Colon (tissue), 2 donors: ENCODE measurements at regions not wholly inside any gene's neighbourhood (a gene's known extent, or its start where the extent isn't known, plus 50 kb on each side); places are given as distances from the start of the nearest gene placed in this dataset.

Source experiments
- FAIRE-seq: peaks from 2 replicates; lab custom pipeline; 2012; peaks lifted over from hg19 to GRCh38; lab: Jason Lieb, UNC
- donor health status: control.
- donor health status: control.

DNA sequence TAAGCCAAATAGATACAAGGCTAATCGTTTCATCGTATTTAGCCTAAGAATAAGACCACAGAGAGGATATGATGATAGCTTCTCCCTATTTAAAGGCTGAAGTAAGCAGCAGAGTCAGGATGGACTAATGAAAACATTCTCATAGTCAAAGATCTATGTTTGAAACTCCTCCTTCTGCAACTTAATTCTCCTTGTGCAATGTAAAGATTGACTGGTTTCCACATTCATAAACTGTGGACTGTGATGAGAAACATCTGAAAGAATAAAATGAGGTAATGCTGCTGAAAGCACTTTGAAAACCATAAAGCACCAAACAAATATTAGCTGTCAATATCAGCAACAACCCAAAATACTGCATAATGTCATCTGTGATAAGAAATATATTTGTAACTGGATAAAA, 361.9 kb downstream of the CSNK1G3 start:
- FAIRE-seq, result no peak

DNA sequence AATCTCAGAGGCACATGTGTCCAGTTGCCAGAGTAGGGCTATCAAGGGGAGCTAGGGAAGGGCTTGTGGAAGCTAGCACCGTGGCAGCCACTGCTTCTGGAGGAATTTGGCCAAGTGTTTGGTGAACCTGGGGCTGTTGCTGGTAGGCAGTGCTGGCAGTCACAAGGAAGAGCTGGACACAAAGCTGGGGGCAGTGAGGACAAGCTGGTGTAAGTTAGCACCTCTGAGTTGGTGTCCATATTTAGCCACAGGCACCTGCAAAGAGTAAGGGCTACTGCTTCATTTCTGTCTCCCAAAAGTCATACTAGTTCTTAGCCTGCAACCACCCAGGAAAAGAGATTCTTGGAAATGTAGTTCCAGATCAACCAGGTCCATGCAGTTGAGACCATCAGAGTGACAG, 359.4 kb downstream of the CSNK1G3 start:
- FAIRE-seq, result no peak

GRCh38 chr5:123868881-123869280, 356.9 kb downstream of the CSNK1G3 start:
- no peak for FAIRE-seq

DNA sequence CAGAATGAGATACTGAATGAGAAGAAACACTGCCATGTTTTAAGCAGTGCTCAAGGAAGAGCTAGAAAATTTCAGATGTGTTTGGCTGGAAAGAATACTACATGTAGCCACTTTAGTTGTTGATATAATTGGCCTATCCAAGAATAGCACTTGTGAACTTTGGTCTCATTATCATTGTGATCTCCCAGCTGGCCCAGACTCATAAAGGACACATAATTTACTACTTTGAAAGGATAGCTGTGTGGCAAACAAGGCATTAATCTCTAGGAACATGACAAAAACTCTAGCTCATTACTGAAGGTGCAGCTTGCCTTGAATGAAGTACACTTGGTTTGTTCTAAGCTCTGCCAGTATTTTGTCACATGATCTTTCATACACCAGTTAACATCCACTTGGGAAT, 356.3 kb downstream of the CSNK1G3 start:
- FAIRE-seq, result no peak

DNA sequence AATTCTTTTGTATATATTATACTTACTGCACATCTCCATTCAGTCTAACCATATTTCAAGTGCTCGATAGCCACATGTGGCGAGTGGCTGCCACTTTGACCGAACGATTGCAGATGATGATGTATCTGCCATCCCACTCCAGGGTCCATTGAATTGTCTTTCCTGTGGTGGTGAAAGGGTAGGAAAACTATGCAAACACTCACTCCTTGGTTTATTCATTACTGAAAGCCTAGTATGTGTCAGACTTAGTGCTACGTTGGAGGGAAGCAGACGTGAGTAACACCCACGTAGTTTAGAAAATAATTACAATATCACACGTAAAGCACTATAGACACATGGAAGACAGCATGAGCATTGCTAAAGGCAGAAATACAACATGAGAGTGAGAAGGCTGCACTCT, 353.7 kb downstream of the CSNK1G3 start:
- no peak for FAIRE-seq

DNA sequence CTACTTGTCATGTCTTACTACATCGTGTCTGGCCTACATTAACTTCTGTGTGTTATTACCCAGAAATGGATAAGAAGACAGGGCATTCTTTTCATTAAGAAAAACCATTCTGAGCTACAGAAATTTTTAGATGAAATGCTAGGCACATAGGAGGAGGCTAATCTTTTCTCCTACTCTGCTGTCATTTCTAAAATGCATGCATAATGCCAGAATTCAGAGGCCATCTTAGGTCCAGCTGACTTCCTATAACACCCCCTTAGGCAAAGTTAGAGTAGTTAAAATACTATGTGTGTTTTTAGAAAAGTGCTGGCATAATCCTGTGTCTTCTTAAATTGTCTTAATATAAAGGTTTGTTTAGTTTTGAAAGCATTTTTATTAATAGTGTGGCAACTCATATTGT, 352.6 kb downstream of the CSNK1G3 start:
- FAIRE-seq, result no peak

DNA sequence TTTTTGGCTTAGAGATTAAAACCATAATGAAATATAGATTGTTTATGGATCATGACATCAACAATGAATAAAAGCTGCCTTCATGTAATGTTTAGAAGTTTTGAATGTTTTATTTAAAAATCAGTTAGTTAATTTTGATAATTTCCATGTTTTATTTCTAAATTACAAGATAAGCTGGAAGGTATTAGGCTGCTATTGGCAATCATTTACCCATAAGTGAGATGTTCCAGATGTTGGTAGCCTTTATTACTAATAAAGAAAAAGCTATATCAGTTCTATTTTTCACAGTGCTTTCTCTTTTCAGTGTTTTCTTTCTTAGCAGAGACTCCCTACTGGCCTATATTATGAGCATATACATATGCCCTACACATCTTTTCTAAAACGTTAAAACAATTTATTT, 347.0 kb downstream of the CSNK1G3 start:
- FAIRE-seq, result no peak

GRCh38 chr5:123856766-123857165, 344.8 kb downstream of the CSNK1G3 start:
- FAIRE-seq, result no peak

- FAIRE-seq, result no peak
These were observed 343.6 kb downstream of the CSNK1G3 start for GRCh38 chr5:123855609-123856008.

GRCh38 chr5:123845356-123846100, 333.6 kb downstream of the CSNK1G3 start:
- FAIRE-seq, result no peak

GRCh38 chr5:123844873-123845272, 332.9 kb downstream of the CSNK1G3 start:
- no peak for FAIRE-seq

DNA sequence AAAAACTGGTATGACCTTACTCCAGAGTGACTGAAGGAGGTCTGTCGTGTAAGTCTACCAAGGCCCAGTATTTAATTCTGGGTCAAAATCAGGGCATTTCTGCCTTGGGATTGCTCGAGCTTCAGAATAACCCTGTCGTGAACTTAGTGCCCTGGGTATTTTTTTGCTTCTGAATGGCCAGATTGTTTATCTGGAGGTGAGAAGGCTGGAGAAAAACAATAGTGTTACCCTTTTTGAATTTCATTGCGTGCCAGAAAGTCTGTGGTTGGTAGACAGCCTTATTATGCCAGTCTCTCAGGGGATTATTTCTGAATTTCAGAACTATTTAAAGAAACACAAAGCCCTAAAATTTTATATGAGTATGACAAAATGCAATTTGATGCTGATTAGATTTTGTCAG, 323.4 kb downstream of the CSNK1G3 start:
- no peak for FAIRE-seq

GRCh38 chr5:123830575-123830974, 318.6 kb downstream of the CSNK1G3 start:
- no peak for FAIRE-seq

- FAIRE-seq, result no peak
These were observed 315.8 kb downstream of the CSNK1G3 start for GRCh38 chr5:123827811-123828210.

- no peak for FAIRE-seq
These were observed 307.9 kb downstream of the CSNK1G3 start for GRCh38 chr5:123819833-123820232.

GRCh38 chr5:123819386-123819785, 307.4 kb downstream of the CSNK1G3 start:
- FAIRE-seq, result no peak

- peak; percentile 10 for FAIRE-seq
These were observed 305.3 kb downstream of the CSNK1G3 start for GRCh38 chr5:123817267-123817666.

DNA sequence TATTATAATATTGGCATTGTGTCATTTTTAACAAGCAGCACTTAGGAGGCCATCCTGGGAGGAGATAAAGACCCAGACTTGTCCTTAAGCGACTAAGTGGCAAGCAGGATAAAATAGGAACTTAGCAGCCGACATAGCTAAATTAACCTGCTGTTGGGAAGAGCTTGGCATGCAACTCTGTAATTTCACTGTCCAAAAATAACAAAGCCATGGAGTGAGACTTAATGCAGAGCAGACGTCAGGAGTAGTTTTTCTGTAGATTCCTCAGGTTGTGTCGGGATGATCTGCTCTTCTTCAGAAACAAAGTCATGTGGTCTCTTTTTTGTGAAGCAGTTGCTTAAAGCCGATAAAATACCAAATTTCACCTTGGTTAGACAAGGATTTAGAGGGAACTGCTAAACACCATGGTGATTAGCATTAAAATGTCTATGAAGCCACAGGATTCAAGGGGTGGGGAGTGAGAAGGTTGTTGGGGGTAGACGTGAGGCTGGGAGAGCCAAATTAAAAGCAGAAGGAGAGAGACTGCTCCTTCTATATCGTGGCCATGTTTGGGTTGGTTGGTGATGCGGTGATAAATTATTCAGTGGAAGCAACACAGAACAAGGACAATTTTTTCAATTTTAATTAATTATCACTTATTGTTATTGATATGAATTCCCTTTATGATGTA, 303.0 kb downstream of the CSNK1G3 start:
- no peak for FAIRE-seq

DNA sequence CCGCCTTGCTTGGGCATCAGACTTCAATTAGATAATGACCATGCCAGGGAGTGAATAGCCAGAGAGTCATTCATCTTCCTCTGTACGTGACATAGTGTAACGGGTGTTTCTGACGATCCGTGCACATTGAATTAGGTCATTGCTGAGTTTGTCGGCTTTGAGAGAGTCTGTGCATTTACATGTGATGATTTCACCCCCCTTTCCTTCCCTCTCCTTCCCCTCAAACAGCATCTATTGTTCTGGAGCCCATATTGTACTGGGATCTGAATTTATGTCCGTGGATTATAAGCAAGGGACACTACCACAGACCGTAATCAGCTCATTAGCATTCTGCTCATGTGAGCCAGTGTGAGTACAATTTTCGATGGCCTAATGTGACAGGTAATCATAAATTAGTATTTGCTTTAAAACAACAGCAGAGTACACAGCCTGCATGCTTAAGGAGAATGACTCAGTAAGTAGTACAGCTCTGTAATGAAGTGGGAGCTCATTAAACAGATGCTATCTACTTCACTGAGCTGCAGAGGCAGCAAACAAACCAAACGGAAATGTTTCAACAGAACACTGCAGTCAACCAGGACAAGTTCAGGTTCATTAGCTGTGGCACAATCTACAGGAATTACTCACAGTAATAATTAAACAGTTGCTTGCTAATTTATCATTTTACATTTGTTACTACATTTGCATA, 302.1 kb downstream of the CSNK1G3 start:
- FAIRE-seq, result no peak

DNA sequence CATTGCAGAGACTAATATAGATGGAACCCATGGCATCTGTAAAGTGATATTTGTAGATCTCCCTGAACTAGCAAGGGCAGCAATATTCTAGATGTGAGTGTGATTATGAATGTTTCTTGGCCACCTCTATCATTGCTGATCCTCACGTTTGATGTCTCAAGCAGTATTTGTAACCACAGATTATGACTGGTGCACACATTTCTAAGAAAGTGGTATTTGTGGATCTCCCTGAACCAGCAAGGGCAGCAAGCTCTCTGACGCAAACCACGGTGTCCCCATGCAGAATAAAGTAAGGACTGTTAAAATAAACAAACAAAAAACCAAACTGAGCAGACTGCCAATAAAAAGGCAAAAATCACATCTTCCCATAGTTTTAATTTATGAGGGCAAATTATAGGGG, 301.3 kb downstream of the CSNK1G3 start:
- no peak for FAIRE-seq

DNA sequence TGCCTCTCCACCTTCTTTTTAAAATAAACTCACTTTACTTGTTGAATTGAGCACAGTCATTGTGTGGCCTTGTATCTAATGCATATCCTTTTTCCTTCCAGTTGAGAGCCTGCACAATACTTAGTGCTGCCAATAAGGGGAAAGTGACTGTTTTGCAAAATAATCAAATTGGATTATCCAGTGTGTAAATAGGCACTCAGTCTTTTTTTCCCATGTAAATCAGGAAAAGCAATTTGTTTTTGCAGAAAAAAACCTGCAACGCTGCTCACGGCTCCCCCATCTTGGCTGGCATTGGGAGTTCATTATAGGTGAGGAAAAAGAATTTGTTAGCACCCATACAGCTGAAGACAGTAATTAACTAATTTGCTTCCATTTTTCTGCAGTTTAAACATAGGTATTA, 299.9 kb downstream of the CSNK1G3 start:
- FAIRE-seq, result no peak

DNA sequence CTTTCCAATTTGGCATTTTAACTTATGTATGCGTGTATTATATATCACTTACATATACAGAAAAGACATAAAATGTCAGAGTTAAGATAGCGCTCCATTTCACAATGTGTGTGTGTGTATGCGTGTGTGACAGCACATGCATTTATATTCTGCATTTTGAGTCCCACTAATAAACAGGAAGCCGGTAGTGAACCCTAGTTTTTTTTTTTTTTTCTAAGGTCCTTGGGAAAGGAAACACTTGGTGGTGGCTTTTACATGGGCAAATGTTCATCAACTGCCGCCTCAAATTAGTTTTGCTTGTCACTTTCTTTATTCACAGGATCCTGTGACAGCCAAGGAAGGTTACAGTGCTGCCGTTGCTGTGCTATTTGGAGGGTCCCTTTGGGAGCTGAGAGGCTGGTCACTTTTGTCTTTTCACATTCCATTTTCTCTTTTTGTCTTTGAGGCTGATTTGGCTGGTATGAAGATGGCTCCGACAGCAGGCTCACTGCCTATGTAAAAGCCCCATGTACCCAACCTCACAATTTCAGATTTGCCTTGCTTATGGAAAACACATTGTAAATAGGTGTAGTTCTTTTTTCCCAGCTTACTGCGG, 298.9 kb downstream of the CSNK1G3 start:
- no peak for FAIRE-seq

- FAIRE-seq, result no peak
These were observed 298.3 kb downstream of the CSNK1G3 start for GRCh38 chr5:123810253-123810652.
